ENCODE measurements at regions not wholly inside any gene's neighbourhood (a gene's known extent, or its start where the extent isn't known, plus 50 kb on each side); places are given as distances from the start of the nearest gene placed in this dataset.

DNA sequence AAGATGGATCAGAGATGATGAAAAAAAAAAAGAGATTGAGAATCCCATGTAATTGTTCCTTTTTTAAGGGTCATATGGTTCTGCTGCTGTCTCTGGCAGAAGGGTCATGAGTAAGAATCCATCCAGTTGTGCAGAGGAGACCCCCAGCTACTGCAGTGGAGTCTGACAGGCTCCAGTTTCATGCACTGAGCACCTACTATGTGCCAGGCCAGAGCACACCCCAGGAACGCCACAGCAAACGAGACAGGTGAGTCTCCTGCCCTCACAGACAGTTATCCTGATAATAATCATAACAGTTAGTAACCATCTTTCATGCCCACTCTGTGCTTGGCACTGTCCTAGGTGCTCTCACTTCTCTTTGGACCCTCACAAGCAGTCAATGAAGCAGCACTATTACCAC lies 420.0 kb downstream of the MATN1 start:
- Mint-ChIP-seq H3K36me3 (ENCODE audit: insufficient read depth) (no peaks in the 10 kb centered on the region), H3K27ac (no peak overlapping the region), H3K27me3 (peaks cover 7% of the 10 kb centered on the region), H3K4me3 (ENCODE audit: low read depth) (no peak overlapping the region), H3K9me3 (ENCODE audit: low read depth) (no peaks in the 10 kb centered on the region), H3K4me1 (ENCODE audit: low read depth) (no peaks in the 10 kb centered on the region)
- TF ChIP-seq, protein P1, sequence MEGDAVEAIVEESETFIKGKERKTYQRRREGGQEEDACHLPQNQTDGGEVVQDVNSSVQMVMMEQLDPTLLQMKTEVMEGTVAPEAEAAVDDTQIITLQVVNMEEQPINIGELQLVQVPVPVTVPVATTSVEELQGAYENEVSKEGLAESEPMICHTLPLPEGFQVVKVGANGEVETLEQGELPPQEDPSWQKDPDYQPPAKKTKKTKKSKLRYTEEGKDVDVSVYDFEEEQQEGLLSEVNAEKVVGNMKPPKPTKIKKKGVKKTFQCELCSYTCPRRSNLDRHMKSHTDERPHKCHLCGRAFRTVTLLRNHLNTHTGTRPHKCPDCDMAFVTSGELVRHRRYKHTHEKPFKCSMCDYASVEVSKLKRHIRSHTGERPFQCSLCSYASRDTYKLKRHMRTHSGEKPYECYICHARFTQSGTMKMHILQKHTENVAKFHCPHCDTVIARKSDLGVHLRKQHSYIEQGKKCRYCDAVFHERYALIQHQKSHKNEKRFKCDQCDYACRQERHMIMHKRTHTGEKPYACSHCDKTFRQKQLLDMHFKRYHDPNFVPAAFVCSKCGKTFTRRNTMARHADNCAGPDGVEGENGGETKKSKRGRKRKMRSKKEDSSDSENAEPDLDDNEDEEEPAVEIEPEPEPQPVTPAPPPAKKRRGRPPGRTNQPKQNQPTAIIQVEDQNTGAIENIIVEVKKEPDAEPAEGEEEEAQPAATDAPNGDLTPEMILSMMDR (IDR thresholded peaks at IDR 0.05; ENCODE audit: unreplicated experiment), result no peak
- peak; percentile 2 for DNase-seq (ENCODE audit: low spot score, unreplicated experiment)

- Mint-ChIP-seq H3K27me3 (peaks cover 7% of the 10 kb centered on the region), H3K27ac (no peak overlapping the region), H3K36me3 (ENCODE audit: insufficient read depth) (no peaks in the 10 kb centered on the region), H3K4me1 (ENCODE audit: low read depth) (no peaks in the 10 kb centered on the region), H3K4me3 (ENCODE audit: low read depth) (no peak overlapping the region), H3K9me3 (ENCODE audit: low read depth) (peaks cover under 1% of the 10 kb centered on the region)
- TF ChIP-seq, protein P1 (IDR thresholded peaks at IDR 0.05; ENCODE audit: unreplicated experiment), result no peak
- peak; percentile 2 for DNase-seq (ENCODE audit: low spot score, unreplicated experiment)
Measured at GRCh38 chr1:30302858-30303257, 420.5 kb downstream of the MATN1 start.

GRCh38 chr1:30300669-30301068 lies 422.7 kb downstream of the MATN1 start:
- DNase-seq (ENCODE audit: low spot score, unreplicated experiment), result no peak
- no peak overlapping the region for H3K27ac Mint-ChIP-seq
- TF ChIP-seq, protein P1 (IDR thresholded peaks at IDR 0.05; ENCODE audit: unreplicated experiment), result no peak
- H3K4me1 Mint-ChIP-seq (ENCODE audit: low read depth), result peaks cover 4% of the 10 kb centered on the region
- H3K9me3 Mint-ChIP-seq (ENCODE audit: low read depth), result peaks cover 10% of the 10 kb centered on the region
- peaks cover 7% of the 10 kb centered on the region for H3K27me3 Mint-ChIP-seq
- no peaks in the 10 kb centered on the region for H3K36me3 Mint-ChIP-seq (ENCODE audit: insufficient read depth)
- H3K4me3 Mint-ChIP-seq (ENCODE audit: low read depth), result no peak overlapping the region

DNA sequence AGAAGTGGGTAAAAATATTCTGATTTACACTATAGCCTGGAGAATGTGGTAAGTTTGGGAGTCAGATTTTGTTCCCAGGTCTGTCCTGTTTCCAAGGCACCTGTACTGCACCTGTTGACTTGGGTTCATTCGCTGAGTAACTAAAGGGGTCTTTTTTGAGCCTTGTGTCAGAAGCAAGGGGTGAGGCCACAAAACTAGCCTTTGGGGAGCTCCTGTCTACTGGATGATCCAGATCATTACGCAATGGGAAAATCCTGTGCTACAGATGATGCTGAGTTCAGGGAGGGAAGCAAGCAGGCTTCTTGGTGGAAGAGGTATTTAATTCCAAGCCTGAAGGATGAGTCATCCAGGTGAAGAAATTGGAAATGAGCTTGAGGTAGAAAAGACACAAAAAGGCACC lies 424.0 kb downstream of the MATN1 start:
- Mint-ChIP-seq H3K9me3 (ENCODE audit: low read depth) (peaks cover 15% of the 10 kb centered on the region), H3K4me3 (ENCODE audit: low read depth) (no peak overlapping the region), H3K36me3 (ENCODE audit: insufficient read depth) (no peaks in the 10 kb centered on the region), H3K27me3 (peaks cover 7% of the 10 kb centered on the region), H3K27ac (no peak overlapping the region), H3K4me1 (ENCODE audit: low read depth) (peaks cover 4% of the 10 kb centered on the region)
- no peak for DNase-seq (ENCODE audit: low spot score, unreplicated experiment)
- TF ChIP-seq, protein P1 (IDR thresholded peaks at IDR 0.05; ENCODE audit: unreplicated experiment), result no peak

GRCh38 chr1:30295674-30296073 lies 427.7 kb downstream of the MATN1 start:
- no peak for DNase-seq (ENCODE audit: low spot score, unreplicated experiment)
- Mint-ChIP-seq H3K4me1 (ENCODE audit: low read depth) (peaks cover 4% of the 10 kb centered on the region), H3K4me3 (ENCODE audit: low read depth) (no peak overlapping the region), H3K36me3 (ENCODE audit: insufficient read depth) (no peaks in the 10 kb centered on the region), H3K9me3 (ENCODE audit: low read depth) (peaks cover 20% of the 10 kb centered on the region), H3K27me3 (peaks cover 4% of the 10 kb centered on the region), H3K27ac (no peak overlapping the region)
- TF ChIP-seq, protein P1 (IDR thresholded peaks at IDR 0.05; ENCODE audit: unreplicated experiment), result no peak

Data from progenitor cell of endocrine pancreas (in vitro differentiated cells).